Upper lobe of right lung (tissue), 1 donor: ENCODE measurements at regions not wholly inside any gene's neighbourhood (a gene's known extent, or its start where the extent isn't known, plus 50 kb on each side); places are given as distances from the start of the nearest gene placed in this dataset.

Experiments
- ATAC-seq: fragments of 200-7000 bp; cut with Tn5 transposase; one replicate; pipeline ENCODE4 v1.9.1; 2020; ENCODE audit warnings: mild to moderate bottlenecking, moderate library complexity
- DNase-seq: peaks from one replicate; pipeline ENCODE4 v3.0.0-alpha.2; 2020
- H3K27ac ChIP-seq: fragments of 200-600 bp; one replicate; pipeline ENCODE4 v1.8.0; 2022
- H3K27me3 ChIP-seq: fragments of 200-600 bp; one replicate; pipeline ENCODE4 v1.8.0; 2022; ENCODE audit warnings: mild to moderate bottlenecking
- H3K36me3 ChIP-seq: fragments of 200-600 bp; one replicate; pipeline ENCODE4 v1.8.0; 2022
- H3K4me1 ChIP-seq: fragments of 200-600 bp; one replicate; pipeline ENCODE4 v1.8.0; 2022
- H3K4me3 ChIP-seq: fragments of 200-600 bp; one replicate; pipeline ENCODE4 v1.8.0; 2022; ENCODE audit warnings: mild to moderate bottlenecking
- H3K9me3 ChIP-seq: fragments of 200-600 bp; one replicate; pipeline ENCODE4 v1.8.0; 2022
- CTCF ChIP-seq: fragments of 200-600 bp; IDR thresholded peaks from one replicate; pipeline ENCODE4 v1.8.0; 2022; ENCODE audit warnings: antibody characterized with exemption
- intact Hi-C: fragments of 100-400 bp; cut with DNase I; formaldehyde crosslinking; loops from one replicate; pipeline ENCODE4 v1.11.0; 2022
- donor health status: DM: no; HTN: yes; CAD: no; lungs with severe emphysema.

- ATAC-seq (no peak), DNase-seq (no peak)
- H3K9me3 ChIP-seq, result no peaks in the 10 kb centered on the region
- H3K27ac ChIP-seq, result no peak overlapping the region
- intact Hi-C loops, result no loop called here
- H3K36me3 ChIP-seq, result no peaks in the 10 kb centered on the region
- no peaks in the 10 kb centered on the region for H3K4me1 ChIP-seq
- H3K27me3 ChIP-seq, result no peaks in the 10 kb centered on the region
- H3K4me3 ChIP-seq, result no peak overlapping the region
- TF ChIP-seq CTCF, result no peak
Measured at GRCh38 chr6:139970591-139970991, 596.1 kb upstream of the CITED2 start.

GRCh38 chr6:139967497-139967896 is 593.0 kb upstream of the CITED2 start:
- H3K36me3 ChIP-seq, result no peaks in the 10 kb centered on the region
- no peak overlapping the region for H3K4me3 ChIP-seq
- ATAC-seq (no peak), DNase-seq (no peak)
- no peaks in the 10 kb centered on the region for H3K9me3 ChIP-seq
- no peak for TF ChIP-seq CTCF
- H3K27me3 ChIP-seq, result no peaks in the 10 kb centered on the region
- intact Hi-C loops, result no loop called here
- peaks cover 6% of the 10 kb centered on the region for H3K4me1 ChIP-seq
- H3K27ac ChIP-seq, result no peak overlapping the region

GRCh38 chr6:139965393-139965792 is 590.9 kb upstream of the CITED2 start:
- Histone ChIP-seq H3K36me3 (no peaks in the 10 kb centered on the region), H3K27ac (no peak overlapping the region), H3K4me3 (no peak overlapping the region), H3K27me3 (no peaks in the 10 kb centered on the region), H3K9me3 (no peaks in the 10 kb centered on the region), H3K4me1 (peaks cover 6% of the 10 kb centered on the region)
- TF ChIP-seq CTCF, result no peak
- DNase-seq (no peak), ATAC-seq (no peak)
- intact Hi-C loops, result no loop called here

GRCh38 chr6:139964737-139965136 is 590.3 kb upstream of the CITED2 start:
- intact Hi-C loops, result no loop called here
- DNase-seq (no peak), ATAC-seq (no peak)
- Histone ChIP-seq H3K9me3 (no peaks in the 10 kb centered on the region), H3K27ac (no peak overlapping the region), H3K4me3 (no peak overlapping the region), H3K36me3 (no peaks in the 10 kb centered on the region), H3K4me1 (peaks cover 6% of the 10 kb centered on the region), H3K27me3 (no peaks in the 10 kb centered on the region)
- TF ChIP-seq CTCF, result no peak

GRCh38 chr6:139962654-139963347 is 588.4 kb upstream of the CITED2 start:
- H3K27me3 ChIP-seq, result no peaks in the 10 kb centered on the region
- no peak overlapping the region for H3K27ac ChIP-seq
- H3K36me3 ChIP-seq, result no peaks in the 10 kb centered on the region
- no peak for ATAC-seq
- H3K9me3 ChIP-seq, result no peaks in the 10 kb centered on the region
- DNase-seq, result no peak
- no peak overlapping the region for H3K4me3 ChIP-seq
- no peak for TF ChIP-seq CTCF
- intact Hi-C loops, result no loop called here
- H3K4me1 ChIP-seq, result peaks cover 6% of the 10 kb centered on the region

- Histone ChIP-seq H3K4me3 (no peak overlapping the region), H3K9me3 (no peaks in the 10 kb centered on the region), H3K27me3 (no peaks in the 10 kb centered on the region), H3K4me1 (peaks cover 6% of the 10 kb centered on the region), H3K27ac (no peak overlapping the region), H3K36me3 (no peaks in the 10 kb centered on the region)
- intact Hi-C loops, result no loop called here
- DNase-seq (no peak), ATAC-seq (no peak)
- no peak for TF ChIP-seq CTCF
Measured at GRCh38 chr6:139961190-139961589, 586.7 kb upstream of the CITED2 start.
